MCF 10A (cell line): ENCODE measurements at regions not wholly inside any gene's neighbourhood (a gene's known extent, or its start where the extent isn't known, plus 50 kb on each side); places are given as distances from the start of the nearest gene placed in this dataset.

ENCODE experiments used
- BruUV-seq: library from RNA; stranded (reverse); fragments of 400-500 nt; replicated peaks from 2 replicates; lab custom pipeline; 2021; lab: Mats Ljungman, UMichigan
- CTCF ChIA-PET: fragments of 300-600 bp; sonication (Branson Sonifier 250); formaldehyde crosslinking; extraction: SDS; loops from one replicate; lab custom pipeline; 2021; ENCODE audit warnings: antibody characterized with exemption, inconsistent platforms; lab: Yijun Ruan, JAX
- POLR2A ChIA-PET: fragments of 300-600, 350-650 bp; sonication (Branson Sonifier 250); formaldehyde crosslinking; extraction: SDS; loops from one replicate; lab custom pipeline; 2020; ENCODE audit warnings: antibody characterized with exemption, inconsistent platforms; lab: Yijun Ruan, JAX
- DNase-seq: peaks from one replicate; pipeline ENCODE4 v3.0.0-alpha.2; 2018; ENCODE audit not compliant: unreplicated experiment
- H3K27ac Mint-ChIP-seq: one replicate; pipeline ENCODE4 v1.8.0; 2022; ENCODE audit warnings: mild to moderate bottlenecking, low read depth, mixed read lengths; ENCODE audit not compliant: unreplicated experiment
- H3K27me3 Mint-ChIP-seq: one replicate; pipeline ENCODE4 v1.8.0; 2022; ENCODE audit warnings: mixed read lengths; ENCODE audit not compliant: insufficient read depth, unreplicated experiment
- H3K36me3 Mint-ChIP-seq: one replicate; pipeline ENCODE4 v1.8.0; 2022; ENCODE audit warnings: mild to moderate bottlenecking, moderate library complexity, mixed read lengths; ENCODE audit not compliant: insufficient read depth, unreplicated experiment
- H3K4me1 Mint-ChIP-seq: one replicate; pipeline ENCODE4 v1.8.0; 2022; ENCODE audit warnings: mixed read lengths; ENCODE audit not compliant: insufficient read depth, unreplicated experiment
- H3K4me3 Mint-ChIP-seq: one replicate; pipeline ENCODE4 v1.8.0; 2022; ENCODE audit warnings: mild to moderate bottlenecking, moderate library complexity, mixed read lengths; ENCODE audit not compliant: unreplicated experiment
- H3K9me3 Mint-ChIP-seq: one replicate; pipeline ENCODE4 v1.8.0; 2022; ENCODE audit warnings: mixed read lengths; ENCODE audit not compliant: unreplicated experiment
- intact Hi-C: fragments of 100-400 bp; cut with micrococcal nuclease; formaldehyde crosslinking; loops from 2 replicates; pipeline ENCODE4 v1.14.1; 2022
- TF ChIP-seq, protein P1 (sequence below): fragments of 200-600 bp; IDR thresholded peaks from one replicate; pipeline ENCODE4 v1.8.0; 2022; ENCODE audit warnings: antibody characterized with exemption, mild to moderate bottlenecking; ENCODE audit not compliant: unreplicated experiment

DNA sequence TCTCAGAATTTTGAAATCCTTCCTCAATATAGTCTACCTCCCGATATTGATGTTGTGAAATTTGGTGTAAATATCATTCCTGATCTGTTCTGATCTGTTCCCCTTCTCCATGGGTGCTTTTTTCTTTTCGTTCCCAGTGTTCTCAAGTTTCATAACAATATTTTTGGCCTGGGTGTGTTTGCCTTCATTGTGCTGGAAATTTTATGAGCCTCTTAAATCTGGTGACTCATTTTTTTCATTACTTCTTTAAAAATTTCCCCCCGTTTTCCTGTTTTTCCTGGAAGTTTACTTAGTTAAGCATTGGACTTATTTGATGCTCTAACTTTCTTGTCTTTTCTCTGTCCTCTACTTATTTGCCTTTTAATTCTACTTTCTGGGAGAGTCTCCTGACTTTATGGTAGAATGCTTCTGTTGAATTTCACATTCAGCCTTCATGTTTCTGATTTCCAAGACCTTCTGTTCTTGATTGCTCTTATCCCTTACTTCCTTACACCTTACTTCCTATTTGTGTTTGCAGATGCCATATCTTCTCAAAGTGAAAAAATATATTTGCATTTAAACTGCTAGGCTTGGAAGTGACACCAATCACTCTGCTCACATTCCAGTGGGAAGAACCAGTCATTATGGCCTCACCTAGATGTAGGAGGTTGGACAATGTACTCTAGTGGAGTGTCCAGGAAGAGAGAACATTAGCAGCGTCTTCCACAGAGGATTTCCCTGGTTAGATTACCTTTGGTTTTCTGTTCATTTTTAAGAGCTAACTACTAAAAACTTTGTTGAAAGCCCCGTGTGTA is 441.9 kb downstream of the ARHGEF28 start:
- TF ChIP-seq, protein P1, sequence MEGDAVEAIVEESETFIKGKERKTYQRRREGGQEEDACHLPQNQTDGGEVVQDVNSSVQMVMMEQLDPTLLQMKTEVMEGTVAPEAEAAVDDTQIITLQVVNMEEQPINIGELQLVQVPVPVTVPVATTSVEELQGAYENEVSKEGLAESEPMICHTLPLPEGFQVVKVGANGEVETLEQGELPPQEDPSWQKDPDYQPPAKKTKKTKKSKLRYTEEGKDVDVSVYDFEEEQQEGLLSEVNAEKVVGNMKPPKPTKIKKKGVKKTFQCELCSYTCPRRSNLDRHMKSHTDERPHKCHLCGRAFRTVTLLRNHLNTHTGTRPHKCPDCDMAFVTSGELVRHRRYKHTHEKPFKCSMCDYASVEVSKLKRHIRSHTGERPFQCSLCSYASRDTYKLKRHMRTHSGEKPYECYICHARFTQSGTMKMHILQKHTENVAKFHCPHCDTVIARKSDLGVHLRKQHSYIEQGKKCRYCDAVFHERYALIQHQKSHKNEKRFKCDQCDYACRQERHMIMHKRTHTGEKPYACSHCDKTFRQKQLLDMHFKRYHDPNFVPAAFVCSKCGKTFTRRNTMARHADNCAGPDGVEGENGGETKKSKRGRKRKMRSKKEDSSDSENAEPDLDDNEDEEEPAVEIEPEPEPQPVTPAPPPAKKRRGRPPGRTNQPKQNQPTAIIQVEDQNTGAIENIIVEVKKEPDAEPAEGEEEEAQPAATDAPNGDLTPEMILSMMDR: no peak

DNA sequence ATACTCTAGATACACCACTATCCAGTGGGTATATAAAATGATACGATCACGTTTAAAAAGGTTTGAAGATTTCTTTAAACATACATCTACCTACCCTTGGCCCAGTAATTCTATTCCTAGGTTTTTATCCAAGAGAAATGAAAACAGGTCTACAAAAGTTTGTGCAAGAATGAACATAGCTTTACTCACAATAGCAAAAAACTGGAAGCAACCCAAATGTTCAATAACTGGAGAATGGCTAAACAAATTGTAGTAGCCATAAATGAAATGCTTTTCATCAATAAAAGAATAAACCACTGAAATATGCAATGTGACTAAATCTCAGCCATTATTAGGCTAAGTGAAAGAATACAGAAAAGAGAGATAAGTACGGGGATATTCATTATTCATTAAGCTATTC is 438.9 kb downstream of the ARHGEF28 start:
- ChIA-PET POLR2A (no interaction called here), CTCF (interaction anchor here (2.1 kb wide), 1 partner anchor 9 kb away, joined by 8 read pairs; no protein-coding TSS in a partner anchor)
- Mint-ChIP-seq H3K36me3 (no peaks in the 10 kb centered on the region), H3K27me3 (no peaks in the 10 kb centered on the region), H3K4me1 (peaks cover 20% of the 10 kb centered on the region), H3K4me3 (no peak overlapping the region), H3K27ac (no peak overlapping the region), H3K9me3 (no peaks in the 10 kb centered on the region)
- intact Hi-C loops: no loop called here
- no peak for DNase-seq
- no TSS peak for BruUV-seq
- TF ChIP-seq, protein P1: no peak

More for the DNA sequence above, 441.9 kb downstream of the ARHGEF28 start:
- Mint-ChIP-seq H3K4me1 (peaks cover 20% of the 10 kb centered on the region), H3K27me3 (no peaks in the 10 kb centered on the region), H3K4me3 (no peak overlapping the region), H3K9me3 (no peaks in the 10 kb centered on the region), H3K36me3 (no peaks in the 10 kb centered on the region), H3K27ac (peak overlapping the region; percentile 71)
- ChIA-PET CTCF (no interaction called here), POLR2A (interaction anchor here (0.7 to 1.4 kb wide), 2 partner anchors 254 to 570 kb away, joined by 3 read pairs; no protein-coding TSS in a partner anchor)
- intact Hi-C loops: no loop called here
- peak; percentile 72 for DNase-seq
- no TSS peak for BruUV-seq

DNA sequence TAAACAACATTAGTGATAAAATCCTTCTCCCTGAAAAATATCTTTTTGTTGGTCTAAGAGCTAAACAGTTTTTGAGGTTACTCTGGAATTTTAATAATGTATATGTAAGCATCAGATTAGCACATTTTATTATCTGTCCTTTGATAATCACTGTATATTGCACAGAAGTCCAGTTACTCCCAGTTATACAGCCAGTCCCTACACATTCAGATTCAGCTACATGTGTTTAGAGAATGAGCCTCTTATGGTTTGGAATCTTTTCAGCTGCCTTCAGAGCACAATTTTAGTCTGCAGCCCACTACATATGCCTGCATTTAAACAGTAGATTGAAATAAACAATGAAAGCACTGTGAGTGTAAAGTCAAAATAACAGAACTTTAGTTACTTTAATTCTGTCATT is 438.2 kb downstream of the ARHGEF28 start:
- no peak overlapping the region for H3K4me3 Mint-ChIP-seq
- H3K4me1 Mint-ChIP-seq: peaks cover 20% of the 10 kb centered on the region
- no peak overlapping the region for H3K27ac Mint-ChIP-seq
- H3K9me3 Mint-ChIP-seq: no peaks in the 10 kb centered on the region
- ChIA-PET CTCF (interaction anchor here (0.7 kb wide), 1 partner anchor 97 kb away, joined by 3 read pairs; no protein-coding TSS in a partner anchor), POLR2A (no interaction called here)
- no TSS peak for BruUV-seq
- no peaks in the 10 kb centered on the region for H3K27me3 Mint-ChIP-seq
- no peak for DNase-seq
- no peaks in the 10 kb centered on the region for H3K36me3 Mint-ChIP-seq
- TF ChIP-seq, protein P1: no peak
- intact Hi-C loops: no loop called here

DNA sequence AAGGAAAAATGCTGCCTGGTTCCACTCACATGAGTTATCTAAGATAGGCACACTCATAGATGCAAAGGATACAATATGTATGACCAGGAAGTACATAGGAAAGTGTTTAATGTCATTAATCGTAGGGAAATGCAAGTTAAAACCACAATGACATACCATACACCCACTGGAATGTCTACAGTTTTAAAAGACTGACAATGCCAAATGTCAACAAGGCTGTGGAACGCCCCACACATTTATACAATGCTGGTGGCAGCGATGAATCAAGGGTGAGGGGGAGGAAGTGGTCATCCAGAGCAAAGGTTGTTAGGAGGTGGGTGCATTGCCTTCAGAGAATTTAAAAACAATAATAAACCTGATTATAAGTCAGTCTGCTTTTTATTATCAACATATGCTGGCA is 437.8 kb downstream of the ARHGEF28 start:
- ChIA-PET POLR2A (no interaction called here), CTCF (interaction anchor here (0.7 kb wide), 1 partner anchor 97 kb away, joined by 3 read pairs; no protein-coding TSS in a partner anchor)
- BruUV-seq: no TSS peak
- Mint-ChIP-seq H3K36me3 (no peaks in the 10 kb centered on the region), H3K9me3 (no peaks in the 10 kb centered on the region), H3K27ac (no peak overlapping the region), H3K27me3 (no peaks in the 10 kb centered on the region), H3K4me3 (no peak overlapping the region), H3K4me1 (peaks cover 20% of the 10 kb centered on the region)
- TF ChIP-seq, protein P1: no peak
- intact Hi-C loops: no loop called here
- peak; percentile 64 for DNase-seq
